ENCODE measurements at regions not wholly inside any gene's neighbourhood (a gene's known extent, or its start where the extent isn't known, plus 50 kb on each side); places are given as distances from the start of the nearest gene placed in this dataset.

- DNase-seq (ENCODE audit: low read depth), result peak; percentile 17
Observed at GRCh38 chr12:107225635-107226034, 132.3 kb upstream of the CRY1 start.

- no peak for DNase-seq (ENCODE audit: low read depth)
Observed at GRCh38 chr12:107226126-107226525, 132.8 kb upstream of the CRY1 start.

GRCh38 chr12:107228076-107228475 is 134.7 kb upstream of the CRY1 start:
- DNase-seq (ENCODE audit: low read depth), result no peak

GRCh38 chr12:107229827-107230226 is 136.5 kb upstream of the CRY1 start:
- no peak for DNase-seq (ENCODE audit: low read depth)

- no peak for DNase-seq (ENCODE audit: low read depth)
Observed at GRCh38 chr12:107231303-107231702, 138.0 kb upstream of the CRY1 start.

GRCh38 chr12:107233551-107233950 is 140.2 kb upstream of the CRY1 start:
- DNase-seq (ENCODE audit: low read depth), result no peak

GRCh38 chr12:107235600-107235999 is 142.3 kb upstream of the CRY1 start:
- no peak for DNase-seq (ENCODE audit: low read depth)

- DNase-seq (ENCODE audit: low read depth), result no peak
Observed at GRCh38 chr12:107236824-107237511, 143.6 kb upstream of the CRY1 start.

GRCh38 chr12:107238296-107238695 is 144.9 kb upstream of the CRY1 start:
- no peak for DNase-seq (ENCODE audit: low read depth)

GRCh38 chr12:107241411-107241810 is 148.1 kb upstream of the CRY1 start:
- DNase-seq (ENCODE audit: low read depth), result no peak

GRCh38 chr12:107242189-107242588 is 148.8 kb upstream of the CRY1 start:
- no peak for DNase-seq (ENCODE audit: low read depth)

GRCh38 chr12:107243341-107243740 is 150.0 kb upstream of the CRY1 start:
- DNase-seq (ENCODE audit: low read depth), result no peak

GRCh38 chr12:107244584-107244983 is 151.2 kb upstream of the CRY1 start:
- no peak for DNase-seq (ENCODE audit: low read depth)

- no peak for DNase-seq (ENCODE audit: low read depth)
Observed at GRCh38 chr12:107247650-107248049, 154.3 kb upstream of the CRY1 start.

- DNase-seq (ENCODE audit: low read depth), result no peak
Observed at GRCh38 chr12:107248187-107248586, 154.8 kb upstream of the CRY1 start.

- no peak for DNase-seq (ENCODE audit: low read depth)
Observed at GRCh38 chr12:107251288-107251687, 157.9 kb upstream of the CRY1 start.

GRCh38 chr12:107253361-107253760 is 160.0 kb upstream of the CRY1 start:
- DNase-seq (ENCODE audit: low read depth), result no peak

- DNase-seq (ENCODE audit: low read depth), result no peak
Observed at GRCh38 chr12:107254258-107254856, 161.0 kb upstream of the CRY1 start.

- no peak for DNase-seq (ENCODE audit: low read depth)
Observed at GRCh38 chr12:107258780-107259179, 165.4 kb upstream of the CRY1 start.

GRCh38 chr12:107263980-107264379 is 170.6 kb upstream of the CRY1 start:
- no peak for DNase-seq (ENCODE audit: low read depth)

- DNase-seq (ENCODE audit: low read depth), result no peak
Observed at GRCh38 chr12:107264667-107265066, 171.3 kb upstream of the CRY1 start.

GRCh38 chr12:107267604-107268003 is 174.3 kb upstream of the CRY1 start:
- no peak for DNase-seq (ENCODE audit: low read depth)

GRCh38 chr12:107271523-107271922 is 178.2 kb upstream of the CRY1 start:
- DNase-seq (ENCODE audit: low read depth), result no peak

GRCh38 chr12:107275530-107275929 is 182.2 kb upstream of the CRY1 start:
- DNase-seq (ENCODE audit: low read depth), result no peak
